Astrocyte of the spinal cord (primary cell): ENCODE measurements at regions not wholly inside any gene's neighbourhood (a gene's known extent, or its start where the extent isn't known, plus 50 kb on each side); places are given as distances from the start of the nearest gene placed in this dataset.

ENCODE experiments used
- DNase-seq: peaks from one replicate; pipeline ENCODE4 v3.0.0; 2011; ENCODE audit warnings: low read depth, low spot score
- H3K4me3 ChIP-seq: 2 replicates; pipeline ENCODE4 v1.5.1; 2011; ENCODE audit warnings: low read depth, mild to moderate bottlenecking, low read length, moderate library complexity
- in situ Hi-C: cut with HindIII; loops from 2 replicates; pipeline ENCODE4 v1.10.0; 2017; ENCODE audit warnings: low sequenced_read_pairs
- TF ChIP-seq, protein P1 (sequence below): IDR thresholded peaks from 2 replicates; pipeline ENCODE4 v1.5.1; 2012; ENCODE audit warnings: low read depth, mild to moderate bottlenecking, low read length, inconsistent platforms

DNA sequence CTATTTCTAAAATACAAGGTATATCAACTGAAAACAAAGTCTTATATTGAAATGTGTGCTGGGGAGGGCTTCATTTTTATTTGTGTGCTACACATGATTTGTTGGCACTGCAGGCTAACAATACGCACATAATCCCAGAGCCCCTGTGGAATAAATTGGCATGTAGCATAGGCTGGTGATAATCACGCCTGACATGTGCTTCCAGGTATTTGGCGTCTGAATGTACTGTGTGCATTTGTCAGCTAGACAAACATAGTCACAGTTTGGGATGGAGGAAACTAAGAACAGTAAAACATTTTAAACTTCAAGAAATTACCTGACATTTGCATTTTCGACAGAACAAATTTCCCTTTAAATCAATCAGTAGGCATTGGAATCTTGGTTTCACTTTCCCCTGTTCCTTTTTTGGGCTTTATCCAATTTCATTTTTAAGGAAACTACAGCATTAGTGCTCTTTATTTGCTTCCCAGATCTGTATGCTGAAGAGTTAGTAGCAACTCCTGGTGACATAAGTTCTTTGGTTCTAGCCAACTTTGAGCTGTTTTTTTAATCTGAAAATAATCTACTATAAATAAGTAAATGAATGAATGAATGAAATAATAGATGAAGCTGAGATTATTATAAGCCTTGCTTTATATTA, 472.3 kb downstream of the PDHA2 start:
- no peak for DNase-seq
- in situ Hi-C loops = no loop called here
- H3K4me3 ChIP-seq = no peak overlapping the region
- TF ChIP-seq, protein P1, sequence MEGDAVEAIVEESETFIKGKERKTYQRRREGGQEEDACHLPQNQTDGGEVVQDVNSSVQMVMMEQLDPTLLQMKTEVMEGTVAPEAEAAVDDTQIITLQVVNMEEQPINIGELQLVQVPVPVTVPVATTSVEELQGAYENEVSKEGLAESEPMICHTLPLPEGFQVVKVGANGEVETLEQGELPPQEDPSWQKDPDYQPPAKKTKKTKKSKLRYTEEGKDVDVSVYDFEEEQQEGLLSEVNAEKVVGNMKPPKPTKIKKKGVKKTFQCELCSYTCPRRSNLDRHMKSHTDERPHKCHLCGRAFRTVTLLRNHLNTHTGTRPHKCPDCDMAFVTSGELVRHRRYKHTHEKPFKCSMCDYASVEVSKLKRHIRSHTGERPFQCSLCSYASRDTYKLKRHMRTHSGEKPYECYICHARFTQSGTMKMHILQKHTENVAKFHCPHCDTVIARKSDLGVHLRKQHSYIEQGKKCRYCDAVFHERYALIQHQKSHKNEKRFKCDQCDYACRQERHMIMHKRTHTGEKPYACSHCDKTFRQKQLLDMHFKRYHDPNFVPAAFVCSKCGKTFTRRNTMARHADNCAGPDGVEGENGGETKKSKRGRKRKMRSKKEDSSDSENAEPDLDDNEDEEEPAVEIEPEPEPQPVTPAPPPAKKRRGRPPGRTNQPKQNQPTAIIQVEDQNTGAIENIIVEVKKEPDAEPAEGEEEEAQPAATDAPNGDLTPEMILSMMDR = no peak

- in situ Hi-C loops = no loop called here
- H3K4me3 ChIP-seq = no peak overlapping the region
- TF ChIP-seq, protein P1 = no peak
- DNase-seq = no peak
Observed at GRCh38 chr4:96315815-96316214, 475.9 kb downstream of the PDHA2 start.

DNA sequence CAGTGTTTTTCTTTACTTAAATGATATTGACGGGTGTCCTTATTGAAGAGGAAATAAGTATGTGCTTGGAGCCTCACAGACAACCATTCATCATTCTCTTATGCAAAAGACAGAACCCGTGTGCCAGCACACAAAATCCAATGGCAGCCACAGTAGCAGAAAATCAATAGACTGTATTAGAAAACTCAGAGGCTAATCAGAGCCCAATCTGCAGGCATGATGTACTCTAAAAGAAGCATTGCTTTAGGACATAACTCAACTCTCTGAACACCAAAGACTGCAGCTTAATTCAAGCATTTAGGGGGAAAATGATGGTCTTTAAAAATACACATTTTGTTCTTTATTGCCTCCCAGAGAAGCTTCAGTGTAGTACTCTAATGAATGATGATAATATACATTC, 476.9 kb downstream of the PDHA2 start:
- no peak overlapping the region for H3K4me3 ChIP-seq
- DNase-seq = no peak
- in situ Hi-C loops = no loop called here
- TF ChIP-seq, protein P1 = no peak

DNA sequence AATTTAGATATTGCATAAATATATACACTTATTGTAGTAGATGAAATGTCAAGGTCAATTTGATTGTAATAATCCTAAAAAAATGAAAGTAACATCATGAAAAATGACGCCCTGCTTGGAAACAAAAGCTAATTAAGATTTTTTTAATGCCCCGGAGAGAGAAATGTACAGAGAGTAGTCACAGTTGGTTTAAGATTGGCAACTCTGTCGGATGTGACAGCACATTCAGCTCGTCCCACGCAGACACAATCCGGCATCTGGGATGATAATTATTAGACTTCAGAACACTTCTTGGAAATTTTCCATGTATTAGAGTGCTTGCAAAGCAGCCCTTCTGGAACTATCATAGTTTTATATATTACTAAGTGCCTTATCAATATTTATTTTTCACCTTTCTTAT, 478.0 kb downstream of the PDHA2 start:
- H3K4me3 ChIP-seq = no peak overlapping the region
- no peak for DNase-seq
- TF ChIP-seq, protein P1 = no peak
- in situ Hi-C loops = no loop called here

DNA sequence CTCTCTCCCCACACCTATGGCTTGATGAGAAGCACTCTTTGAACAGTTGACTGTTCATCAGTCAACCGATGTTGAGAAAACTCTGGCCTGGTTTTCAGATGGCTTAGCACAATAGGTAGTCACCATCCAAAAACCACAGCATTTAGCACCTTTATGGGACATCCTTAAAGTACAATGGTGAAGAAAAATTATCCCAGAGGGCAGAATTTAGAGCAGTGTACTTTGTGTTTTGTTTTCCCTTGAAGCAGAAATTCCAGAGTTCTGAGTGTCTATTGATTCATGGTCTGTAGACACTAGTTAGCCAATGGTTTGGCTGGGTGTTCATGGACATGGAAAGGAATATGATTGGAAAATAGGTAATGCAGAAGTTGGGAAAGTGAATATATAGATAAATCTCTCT, 487.0 kb downstream of the PDHA2 start:
- peak; percentile 14 for DNase-seq
- in situ Hi-C loops = no loop called here
- TF ChIP-seq, protein P1 = no peak
- H3K4me3 ChIP-seq = no peak overlapping the region

GRCh38 chr4:96342196-96342595, 502.3 kb downstream of the PDHA2 start:
- in situ Hi-C loops = no loop called here
- TF ChIP-seq, protein P1 = no peak
- peak; percentile 8 for DNase-seq

More at GRCh38 chr4:96342196-96342595, 502.3 kb downstream of the PDHA2 start:
- no peak overlapping the region for H3K4me3 ChIP-seq
